GM23338 (cell line): ENCODE measurements at regions not wholly inside any gene's neighbourhood (a gene's known extent, or its start where the extent isn't known, plus 50 kb on each side); places are given as distances from the start of the nearest gene placed in this dataset.
A peak's percentile ranks its signal among the peaks of the same experiment; 100 is the strongest.

ENCODE experiments used
- ATAC-seq: fragments of 200-7000 bp; cut with Tn5 transposase; 3 replicates; pipeline ENCODE4 v1.9.1; 2020
- DNase-seq: peaks from one replicate; pipeline ENCODE4 v3.0.0-alpha.2; 2015; ENCODE audit warnings: low spot score
- H2AFZ ChIP-seq: fragments of 200-600 bp; sonication (generic); 2 replicates; pipeline ENCODE4 v1.8.0; 2016; ENCODE audit warnings: antibody characterized with exemption, mild to moderate bottlenecking, moderate library complexity
- H3F3A ChIP-seq: fragments of 200-600 bp; sonication (generic); replicated peaks from 2 replicates; pipeline ENCODE4 v1.8.0; 2017; ENCODE audit warnings: antibody characterized with exemption, mixed run types, low read depth
- H3K27ac ChIP-seq: fragments of 200-600 bp; sonication (generic); 2 replicates; pipeline ENCODE4 v1.6.1; 2016; ENCODE audit warnings: low read depth
- H3K27me3 ChIP-seq: fragments of 200-600 bp; sonication (generic); 2 replicates; pipeline ENCODE4 v1.8.0; 2016; ENCODE audit warnings: mild to moderate bottlenecking, mixed run types, moderate library complexity; ENCODE audit not compliant: insufficient read depth
- H3K36me3 ChIP-seq: fragments of 200-600 bp; sonication (generic); 2 replicates; pipeline ENCODE4 v1.8.0; 2016; ENCODE audit warnings: mild to moderate bottlenecking; ENCODE audit not compliant: insufficient read depth
- H3K4me1 ChIP-seq: fragments of 200-600 bp; sonication (generic); 2 replicates; pipeline ENCODE4 v1.8.0; 2016; ENCODE audit warnings: mild to moderate bottlenecking, moderate library complexity; ENCODE audit not compliant: insufficient read depth
- H3K4me2 ChIP-seq: fragments of 200-600 bp; sonication (generic); 2 replicates; pipeline ENCODE4 v1.7.1; 2017; ENCODE audit warnings: mixed run types
- H3K4me3 ChIP-seq: fragments of 200-600 bp; sonication (generic); 2 replicates; pipeline ENCODE4 v1.6.1; 2016; ENCODE audit warnings: mixed run types
- H3K79me2 ChIP-seq: fragments of 200-600 bp; sonication (generic); replicated peaks from 2 replicates; pipeline ENCODE4 v1.8.0; 2017; ENCODE audit warnings: mild to moderate bottlenecking; ENCODE audit not compliant: insufficient read depth
- H3K9me2 ChIP-seq: fragments of 200-600 bp; sonication (generic); 2 replicates; pipeline ENCODE4 v1.8.0; 2017; ENCODE audit not compliant: insufficient read depth
- H4K20me1 ChIP-seq: fragments of 200-600 bp; sonication (generic); replicated peaks from 2 replicates; pipeline ENCODE4 v1.8.0; 2017; ENCODE audit warnings: mild to moderate bottlenecking; ENCODE audit not compliant: insufficient read depth
- H3K27ac Mint-ChIP-seq: 2 replicates; pipeline ENCODE4 v1.8.0; 2020; ENCODE audit warnings: inconsistent platforms, mild to moderate bottlenecking, moderate library complexity, mixed read lengths
- H3K27me3 Mint-ChIP-seq: 3 replicates; pipeline ENCODE4 v1.8.0; 2022; ENCODE audit warnings: low read depth, mild to moderate bottlenecking, moderate library complexity, mixed read lengths, inconsistent platforms; ENCODE audit not compliant: insufficient read depth, poor library complexity
- H3K36me3 Mint-ChIP-seq: 3 replicates; pipeline ENCODE4 v1.8.0; 2021; ENCODE audit warnings: low read depth, mild to moderate bottlenecking, inconsistent platforms, moderate library complexity, mixed read lengths
- H3K4me1 Mint-ChIP-seq: 3 replicates; pipeline ENCODE4 v1.8.0; 2020; ENCODE audit warnings: mild to moderate bottlenecking, inconsistent platforms, mixed read lengths
- H3K4me3 Mint-ChIP-seq: 3 replicates; pipeline ENCODE4 v1.8.0; 2021; ENCODE audit warnings: moderate library complexity, mild to moderate bottlenecking, inconsistent platforms, mixed read lengths
- H3K9me3 Mint-ChIP-seq: 3 replicates; pipeline ENCODE4 v1.8.0; 2020; ENCODE audit warnings: moderate library complexity, mild to moderate bottlenecking, inconsistent platforms, mixed read lengths
- NANOG ChIP-seq: IDR thresholded peaks from 2 replicates; pipeline ENCODE4 v1.6.1; 2016; ENCODE audit warnings: antibody characterized with exemption, borderline replicate concordance
- STAT1 ChIP-seq: IDR thresholded peaks from one replicate; pipeline ENCODE4 v1.6.1; 2016; ENCODE audit warnings: antibody characterized with exemption; ENCODE audit not compliant: unreplicated experiment
- TF ChIP-seq, protein P1 (sequence below), 2 experiments: fragments of 200-600 bp in 1 of 2; sonication (generic) in 1 of 2; conservative IDR thresholded peaks; 2 replicates each; pipeline versions ENCODE4 v1.5.1 to v1.6.1; 2016 to 2017; ENCODE audit warnings: antibody characterized with exemption in 2 of 2, low read depth in 2 of 2, mild to moderate bottlenecking in 2 of 2, moderate library complexity in 1 of 2
- TF ChIP-seq, protein P2 (sequence below): fragments of 250-450 bp; sonication (Bioruptor Pico); IDR thresholded peaks from 2 replicates; pipeline ENCODE4 v1.5.0; 2020; ENCODE audit warnings: mild to moderate bottlenecking, moderate library complexity

DNA sequence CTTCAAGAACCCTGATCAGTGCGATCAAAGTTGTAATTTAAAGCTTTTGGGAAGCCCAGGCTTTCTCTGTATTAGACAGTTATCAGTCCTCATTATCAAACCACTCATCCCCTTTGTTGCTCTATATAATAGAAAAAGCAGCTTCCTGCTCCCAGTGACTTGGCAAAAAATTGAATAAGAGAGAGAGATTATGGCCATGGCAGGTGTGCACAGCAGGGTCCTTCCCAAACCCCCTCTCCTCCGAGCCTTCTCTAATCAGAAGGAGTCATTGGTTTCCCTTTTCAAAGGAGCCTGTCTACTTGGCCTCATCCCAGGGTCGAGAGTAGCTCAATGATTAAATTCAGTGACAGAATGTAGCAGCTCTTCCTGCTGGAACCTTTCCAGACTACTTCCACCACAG lies 81.5 kb downstream of the SEMA4F start:
- no peak overlapping the region for H3K4me3 ChIP-seq
- H3K36me3 Mint-ChIP-seq: peaks cover 13% of the 10 kb centered on the region
- peak; percentile 91 for ATAC-seq
- TF ChIP-seq, protein P1, sequence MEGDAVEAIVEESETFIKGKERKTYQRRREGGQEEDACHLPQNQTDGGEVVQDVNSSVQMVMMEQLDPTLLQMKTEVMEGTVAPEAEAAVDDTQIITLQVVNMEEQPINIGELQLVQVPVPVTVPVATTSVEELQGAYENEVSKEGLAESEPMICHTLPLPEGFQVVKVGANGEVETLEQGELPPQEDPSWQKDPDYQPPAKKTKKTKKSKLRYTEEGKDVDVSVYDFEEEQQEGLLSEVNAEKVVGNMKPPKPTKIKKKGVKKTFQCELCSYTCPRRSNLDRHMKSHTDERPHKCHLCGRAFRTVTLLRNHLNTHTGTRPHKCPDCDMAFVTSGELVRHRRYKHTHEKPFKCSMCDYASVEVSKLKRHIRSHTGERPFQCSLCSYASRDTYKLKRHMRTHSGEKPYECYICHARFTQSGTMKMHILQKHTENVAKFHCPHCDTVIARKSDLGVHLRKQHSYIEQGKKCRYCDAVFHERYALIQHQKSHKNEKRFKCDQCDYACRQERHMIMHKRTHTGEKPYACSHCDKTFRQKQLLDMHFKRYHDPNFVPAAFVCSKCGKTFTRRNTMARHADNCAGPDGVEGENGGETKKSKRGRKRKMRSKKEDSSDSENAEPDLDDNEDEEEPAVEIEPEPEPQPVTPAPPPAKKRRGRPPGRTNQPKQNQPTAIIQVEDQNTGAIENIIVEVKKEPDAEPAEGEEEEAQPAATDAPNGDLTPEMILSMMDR (conservative IDR thresholded peaks at IDR 0.05; ENCODE audit: low read depth in 2 of 2): no peak
- TF ChIP-seq NANOG: 0 out of 2 replicates have a peak, but pooled peaks have one; percentile 37
- TF ChIP-seq STAT1: no peak
- TF ChIP-seq, protein P2, sequence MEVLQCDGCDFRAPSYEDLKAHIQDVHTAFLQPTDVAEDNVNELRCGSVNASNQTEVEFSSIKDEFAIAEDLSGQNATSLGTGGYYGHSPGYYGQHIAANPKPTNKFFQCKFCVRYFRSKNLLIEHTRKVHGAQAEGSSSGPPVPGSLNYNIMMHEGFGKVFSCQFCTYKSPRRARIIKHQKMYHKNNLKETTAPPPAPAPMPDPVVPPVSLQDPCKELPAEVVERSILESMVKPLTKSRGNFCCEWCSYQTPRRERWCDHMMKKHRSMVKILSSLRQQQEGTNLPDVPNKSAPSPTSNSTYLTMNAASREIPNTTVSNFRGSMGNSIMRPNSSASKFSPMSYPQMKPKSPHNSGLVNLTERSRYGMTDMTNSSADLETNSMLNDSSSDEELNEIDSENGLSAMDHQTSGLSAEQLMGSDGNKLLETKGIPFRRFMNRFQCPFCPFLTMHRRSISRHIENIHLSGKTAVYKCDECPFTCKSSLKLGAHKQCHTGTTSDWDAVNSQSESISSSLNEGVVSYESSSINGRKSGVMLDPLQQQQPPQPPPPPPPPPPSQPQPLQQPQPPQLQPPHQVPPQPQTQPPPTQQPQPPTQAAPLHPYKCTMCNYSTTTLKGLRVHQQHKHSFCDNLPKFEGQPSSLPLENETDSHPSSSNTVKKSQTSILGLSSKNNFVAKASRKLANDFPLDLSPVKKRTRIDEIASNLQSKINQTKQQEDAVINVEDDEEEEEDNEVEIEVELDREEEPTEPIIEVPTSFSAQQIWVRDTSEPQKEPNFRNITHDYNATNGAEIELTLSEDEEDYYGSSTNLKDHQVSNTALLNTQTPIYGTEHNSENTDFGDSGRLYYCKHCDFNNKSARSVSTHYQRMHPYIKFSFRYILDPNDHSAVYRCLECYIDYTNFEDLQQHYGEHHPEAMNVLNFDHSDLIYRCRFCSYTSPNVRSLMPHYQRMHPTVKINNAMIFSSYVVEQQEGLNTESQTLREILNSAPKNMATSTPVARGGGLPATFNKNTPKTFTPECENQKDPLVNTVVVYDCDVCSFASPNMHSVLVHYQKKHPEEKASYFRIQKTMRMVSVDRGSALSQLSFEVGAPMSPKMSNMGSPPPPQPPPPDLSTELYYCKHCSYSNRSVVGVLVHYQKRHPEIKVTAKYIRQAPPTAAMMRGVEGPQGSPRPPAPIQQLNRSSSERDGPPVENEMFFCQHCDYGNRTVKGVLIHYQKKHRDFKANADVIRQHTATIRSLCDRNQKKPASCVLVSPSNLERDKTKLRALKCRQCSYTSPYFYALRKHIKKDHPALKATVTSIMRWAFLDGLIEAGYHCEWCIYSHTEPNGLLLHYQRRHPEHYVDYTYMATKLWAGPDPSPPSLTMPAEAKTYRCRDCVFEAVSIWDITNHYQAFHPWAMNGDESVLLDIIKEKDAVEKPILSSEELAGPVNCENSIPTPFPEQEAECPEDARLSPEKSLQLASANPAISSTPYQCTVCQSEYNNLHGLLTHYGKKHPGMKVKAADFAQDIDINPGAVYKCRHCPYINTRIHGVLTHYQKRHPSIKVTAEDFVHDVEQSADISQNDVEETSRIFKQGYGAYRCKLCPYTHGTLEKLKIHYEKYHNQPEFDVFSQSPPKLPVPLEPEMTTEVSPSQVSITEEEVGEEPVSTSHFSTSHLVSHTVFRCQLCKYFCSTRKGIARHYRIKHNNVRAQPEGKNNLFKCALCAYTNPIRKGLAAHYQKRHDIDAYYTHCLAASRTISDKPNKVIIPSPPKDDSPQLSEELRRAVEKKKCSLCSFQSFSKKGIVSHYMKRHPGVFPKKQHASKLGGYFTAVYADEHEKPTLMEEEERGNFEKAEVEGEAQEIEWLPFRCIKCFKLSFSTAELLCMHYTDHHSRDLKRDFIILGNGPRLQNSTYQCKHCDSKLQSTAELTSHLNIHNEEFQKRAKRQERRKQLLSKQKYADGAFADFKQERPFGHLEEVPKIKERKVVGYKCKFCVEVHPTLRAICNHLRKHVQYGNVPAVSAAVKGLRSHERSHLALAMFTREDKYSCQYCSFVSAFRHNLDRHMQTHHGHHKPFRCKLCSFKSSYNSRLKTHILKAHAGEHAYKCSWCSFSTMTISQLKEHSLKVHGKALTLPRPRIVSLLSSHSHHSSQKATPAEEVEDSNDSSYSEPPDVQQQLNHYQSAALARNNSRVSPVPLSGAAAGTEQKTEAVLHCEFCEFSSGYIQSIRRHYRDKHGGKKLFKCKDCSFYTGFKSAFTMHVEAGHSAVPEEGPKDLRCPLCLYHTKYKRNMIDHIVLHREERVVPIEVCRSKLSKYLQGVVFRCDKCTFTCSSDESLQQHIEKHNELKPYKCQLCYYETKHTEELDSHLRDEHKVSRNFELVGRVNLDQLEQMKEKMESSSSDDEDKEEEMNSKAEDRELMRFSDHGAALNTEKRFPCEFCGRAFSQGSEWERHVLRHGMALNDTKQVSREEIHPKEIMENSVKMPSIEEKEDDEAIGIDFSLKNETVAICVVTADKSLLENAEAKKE: peak; percentile 68
- H3K4me3 Mint-ChIP-seq: peak overlapping the region; percentile 5; the same call in 2 of the 3 replicates
- H3K9me2 ChIP-seq: no peaks in the 10 kb centered on the region; the same call in 1 of the 2 replicates
- no peaks in the 10 kb centered on the region for H3F3A ChIP-seq
- no peaks in the 10 kb centered on the region for H3K36me3 ChIP-seq
- DNase-seq: peak; percentile 43
- no peaks in the 10 kb centered on the region for H3K27me3 Mint-ChIP-seq
- peak overlapping the region; percentile 91 for H3K27ac Mint-ChIP-seq
- H3K4me1 ChIP-seq: peaks cover 21% of the 10 kb centered on the region
- H3K27ac ChIP-seq: peak overlapping the region; percentile 34; the same call in 1 of the 2 replicates
- H2AFZ ChIP-seq: 0 out of 2 replicates have a peak overlapping the region, but pooled peaks have one; percentile 0
- H4K20me1 ChIP-seq: no peaks in the 10 kb centered on the region
- peaks cover 36% of the 10 kb centered on the region for H3K4me1 Mint-ChIP-seq
- peaks cover 12% of the 10 kb centered on the region; the same call in 2 of the 3 replicates for H3K9me3 Mint-ChIP-seq
- peak overlapping the region; percentile 40; the same call in 1 of the 2 replicates for H3K4me2 ChIP-seq
- no peaks in the 10 kb centered on the region for H3K79me2 ChIP-seq
- no peaks in the 10 kb centered on the region for H3K27me3 ChIP-seq
